Activated T-helper 1 cell treated with anti-CD3 and anti-CD28 coated beads, Interleukin-12 subunit alpha, Interleukin-12 subunit beta, Interleukin-2, Interleukin-4 antibody, amounts not matched to agents 30 ng/mL and 10 ng/mL and 1 ng/mL, durations not matched to agents 14 hours and 24 hours and 36 hours (primary cell): ENCODE measurements at regions not wholly inside any gene's neighbourhood (a gene's known extent, or its start where the extent isn't known, plus 50 kb on each side); places are given as distances from the start of the nearest gene placed in this dataset.
"Not testable (repeated sequence)": the region's sequence is repeated elsewhere in the genome, so short reads cannot be mapped to it uniquely, and the experiment has no call there.

Experiments
- DNase-seq: peaks from one replicate; pipeline ENCODE4 v3.0.0; 2021; ENCODE audit warnings: low spot score
- H3K27ac Mint-ChIP-seq: one replicate; pipeline ENCODE4 v1.8.0; 2021; ENCODE audit warnings: mild to moderate bottlenecking, mixed read lengths
- H3K27me3 Mint-ChIP-seq: one replicate; pipeline ENCODE4 v1.8.0; 2022; ENCODE audit warnings: mild to moderate bottlenecking, moderate library complexity, mixed read lengths; ENCODE audit not compliant: insufficient read depth
- H3K36me3 Mint-ChIP-seq: one replicate; pipeline ENCODE4 v1.8.0; 2021; ENCODE audit warnings: low read depth, mixed read lengths
- H3K4me1 Mint-ChIP-seq: one replicate; pipeline ENCODE4 v1.8.0; 2021; ENCODE audit warnings: low read depth, mixed read lengths
- H3K4me3 Mint-ChIP-seq: one replicate; pipeline ENCODE4 v1.8.0; 2021; ENCODE audit warnings: mild to moderate bottlenecking, moderate library complexity, mixed read lengths
- H3K9me3 Mint-ChIP-seq: one replicate; pipeline ENCODE4 v1.8.0; 2021; ENCODE audit warnings: mixed read lengths
- intact Hi-C: fragments of 100-400 bp; cut with micrococcal nuclease; formaldehyde crosslinking; loops from one replicate; pipeline ENCODE4 v1.15.1; 2024

- H3K27me3 Mint-ChIP-seq, result no peaks in the 10 kb centered on the region
- H3K4me3 Mint-ChIP-seq, result no peak overlapping the region
- H3K27ac Mint-ChIP-seq, result no peak overlapping the region
- H3K36me3 Mint-ChIP-seq, result no peaks in the 10 kb centered on the region
- no peaks in the 10 kb centered on the region for H3K4me1 Mint-ChIP-seq
- no peak for DNase-seq
- intact Hi-C loops, result no loop called here
- H3K9me3 Mint-ChIP-seq, result no peaks in the 10 kb centered on the region
Observed at GRCh38 chr6:134757911-134758361, 192.0 kb downstream of the ALDH8A1 start.

DNA sequence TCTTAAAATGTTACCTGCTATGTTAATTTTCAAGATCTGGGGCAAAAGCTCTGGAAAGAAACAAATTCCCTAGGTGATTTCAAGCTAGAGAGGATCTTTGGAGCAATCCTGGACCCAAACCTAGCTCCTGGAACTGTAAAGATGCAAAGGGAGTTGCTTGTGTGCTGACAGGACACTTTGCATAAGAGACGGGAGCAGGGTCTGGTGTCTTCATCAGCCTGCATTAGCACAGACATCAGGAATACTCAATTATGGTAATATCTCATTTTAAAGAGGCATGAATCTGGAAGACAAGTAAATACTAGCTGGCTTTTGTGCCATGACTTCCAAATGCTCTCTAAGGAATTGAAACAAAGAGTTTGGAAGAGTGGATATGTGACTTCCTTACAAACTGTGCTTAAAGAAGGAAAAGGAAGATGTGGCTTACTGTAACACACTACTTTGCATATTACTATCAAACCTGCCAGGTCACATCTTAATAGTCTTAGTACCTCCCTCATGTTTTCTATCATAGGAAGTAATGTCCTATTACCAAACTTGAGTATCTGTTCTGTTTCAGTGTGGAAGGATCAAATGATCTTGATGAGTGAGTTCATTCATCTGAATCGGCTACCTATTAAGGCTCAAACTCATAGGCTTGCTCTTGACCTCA is 193.4 kb downstream of the ALDH8A1 start:
- Mint-ChIP-seq H3K4me1 (no peaks in the 10 kb centered on the region), H3K9me3 (no peaks in the 10 kb centered on the region), H3K27me3 (peaks cover 2% of the 10 kb centered on the region), H3K4me3 (no peak overlapping the region), H3K36me3 (no peaks in the 10 kb centered on the region), H3K27ac (no peak overlapping the region)
- no peak for DNase-seq
- intact Hi-C loops, result no loop called here

- Mint-ChIP-seq H3K27ac (no peak overlapping the region), H3K27me3 (peaks cover 4% of the 10 kb centered on the region), H3K9me3 (no peaks in the 10 kb centered on the region), H3K4me3 (no peak overlapping the region), H3K4me1 (no peaks in the 10 kb centered on the region), H3K36me3 (no peaks in the 10 kb centered on the region)
- intact Hi-C loops, result no loop called here
- DNase-seq, result no peak
Observed at GRCh38 chr6:134754013-134754690, 195.7 kb downstream of the ALDH8A1 start.

DNA sequence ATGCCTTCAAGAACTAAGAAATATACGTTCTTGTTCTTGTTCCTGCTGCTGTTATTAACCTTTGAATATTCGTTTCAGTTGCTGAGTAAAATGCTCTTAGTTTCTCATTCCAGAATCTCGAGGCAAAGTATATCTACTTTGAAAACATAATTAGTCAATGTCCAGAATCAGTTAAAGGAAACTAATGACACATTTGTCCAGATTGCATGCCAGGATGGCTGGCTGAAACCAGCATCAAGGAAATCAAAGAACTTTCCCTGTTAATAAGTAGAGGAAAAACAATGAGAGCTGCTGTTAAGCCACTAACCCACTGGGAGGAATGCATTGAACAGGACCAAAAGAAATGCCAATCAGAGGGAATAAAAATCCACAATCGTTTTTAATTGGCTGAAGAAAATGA is 196.9 kb downstream of the ALDH8A1 start:
- no peaks in the 10 kb centered on the region for H3K9me3 Mint-ChIP-seq
- DNase-seq, result no peak

GRCh38 chr6:134752445-134752844 is 197.5 kb downstream of the ALDH8A1 start:
- Mint-ChIP-seq H3K4me1 (no peaks in the 10 kb centered on the region), H3K27me3 (peaks cover 4% of the 10 kb centered on the region), H3K36me3 (no peaks in the 10 kb centered on the region), H3K9me3 (no peaks in the 10 kb centered on the region), H3K27ac (no peak overlapping the region), H3K4me3 (no peak overlapping the region)
- DNase-seq, result no peak
- intact Hi-C loops, result no loop called here

More for the DNA sequence above, 196.9 kb downstream of the ALDH8A1 start:
- Mint-ChIP-seq H3K27ac (no peak overlapping the region), H3K36me3 (no peaks in the 10 kb centered on the region), H3K4me1 (no peaks in the 10 kb centered on the region), H3K27me3 (peaks cover 4% of the 10 kb centered on the region), H3K4me3 (no peak overlapping the region)
- intact Hi-C loops, result no loop called here

DNA sequence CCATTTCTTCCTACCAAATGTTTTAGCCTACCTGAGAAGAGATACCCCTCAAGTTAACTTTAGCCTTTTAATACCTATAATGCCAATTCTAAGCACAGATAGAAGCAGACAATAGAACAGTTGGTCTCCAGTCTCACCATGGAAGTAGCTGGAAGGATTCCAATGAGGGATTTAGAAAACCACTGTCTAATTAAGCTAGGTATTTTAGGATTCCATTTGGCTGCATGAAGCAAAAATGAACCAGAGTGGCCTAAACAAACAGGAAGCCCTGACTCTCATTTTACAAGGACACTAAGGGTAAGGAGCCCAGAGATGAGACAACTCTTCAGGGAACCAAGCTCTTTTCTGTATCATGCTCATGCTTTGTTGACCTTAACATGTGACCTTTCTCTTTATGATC is 199.2 kb downstream of the ALDH8A1 start:
- no peaks in the 10 kb centered on the region for H3K9me3 Mint-ChIP-seq
- intact Hi-C loops, result no loop called here
- no peak overlapping the region for H3K27ac Mint-ChIP-seq
- H3K4me1 Mint-ChIP-seq, result no peaks in the 10 kb centered on the region
- H3K4me3 Mint-ChIP-seq, result no peak overlapping the region
- H3K36me3 Mint-ChIP-seq, result no peaks in the 10 kb centered on the region
- peaks cover 4% of the 10 kb centered on the region for H3K27me3 Mint-ChIP-seq
- DNase-seq, result no peak

DNA sequence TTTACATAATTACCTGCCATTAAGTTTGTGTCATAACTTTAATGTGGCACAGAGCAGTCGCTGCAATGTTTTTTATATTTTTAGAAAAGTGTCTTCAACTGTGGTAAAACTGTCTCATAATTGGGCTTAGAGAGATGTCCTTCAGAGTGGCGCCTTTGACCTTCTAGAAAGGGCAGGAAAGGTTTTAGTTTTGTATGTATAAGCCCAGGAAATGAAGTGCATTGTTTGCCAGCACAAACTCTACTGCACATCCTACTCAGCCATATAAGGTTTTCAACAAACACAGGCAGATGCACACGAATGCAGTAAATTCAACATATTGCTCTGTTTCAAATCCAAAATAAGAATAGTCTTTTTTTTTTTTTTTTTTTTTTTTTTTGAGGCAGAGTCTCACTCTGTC is 201.4 kb downstream of the ALDH8A1 start:
- H3K4me1 Mint-ChIP-seq, result no peaks in the 10 kb centered on the region
- H3K27me3 Mint-ChIP-seq, result peaks cover 13% of the 10 kb centered on the region
- no peaks in the 10 kb centered on the region for H3K9me3 Mint-ChIP-seq
- intact Hi-C loops, result no loop called here
- H3K4me3 Mint-ChIP-seq, result no peak overlapping the region
- H3K36me3 Mint-ChIP-seq, result no peaks in the 10 kb centered on the region
- DNase-seq, result no peak
- no peak overlapping the region for H3K27ac Mint-ChIP-seq

DNA sequence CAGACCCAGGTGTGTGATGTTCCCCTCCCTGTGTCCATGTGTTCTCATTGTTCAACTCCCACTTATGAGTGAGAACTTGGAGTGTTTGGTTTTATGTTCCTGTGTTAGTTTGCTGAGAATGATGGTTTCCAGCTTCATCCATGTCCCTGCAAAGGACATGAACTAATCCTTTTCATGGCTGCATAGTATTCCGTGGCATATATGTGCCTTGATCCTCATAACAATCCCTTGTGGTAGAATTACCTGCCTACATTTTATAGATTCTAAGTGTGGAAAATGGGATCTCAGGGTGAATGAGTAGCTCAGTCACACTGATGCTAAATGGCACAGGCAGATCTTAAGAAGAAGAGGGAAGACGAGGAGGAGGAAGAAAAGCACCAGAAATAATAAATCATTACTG is 202.7 kb downstream of the ALDH8A1 start:
- H3K4me1 Mint-ChIP-seq, H3K9me3 Mint-ChIP-seq, H3K27ac Mint-ChIP-seq, H3K4me3 Mint-ChIP-seq, DNase-seq, H3K36me3 Mint-ChIP-seq, intact Hi-C loops: not testable (repeated sequence)
- H3K27me3 Mint-ChIP-seq, result peaks cover 13% of the 10 kb centered on the region

DNA sequence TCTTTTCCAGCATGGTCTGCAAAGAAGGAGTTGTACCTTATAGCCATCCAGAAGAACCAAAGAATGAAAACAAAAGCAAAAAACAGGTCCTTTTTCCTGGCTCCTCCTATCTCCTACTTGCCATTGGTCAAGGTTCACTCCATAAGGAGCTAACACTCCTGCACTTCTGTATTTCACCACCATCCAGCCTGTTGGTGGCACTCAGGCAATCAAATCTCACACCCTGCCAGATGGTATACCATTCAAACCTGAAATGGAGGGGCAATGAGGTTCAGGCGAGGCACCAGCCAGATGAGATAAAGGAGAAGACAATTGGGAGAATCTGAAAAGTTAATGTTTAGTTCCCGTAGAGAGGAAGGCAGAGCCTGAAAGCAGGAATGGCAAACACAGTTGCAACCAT is 203.8 kb downstream of the ALDH8A1 start:
- no peak overlapping the region for H3K27ac Mint-ChIP-seq
- H3K4me3 Mint-ChIP-seq, result no peak overlapping the region
- DNase-seq, result no peak
- H3K9me3 Mint-ChIP-seq, result no peaks in the 10 kb centered on the region
- no peaks in the 10 kb centered on the region for H3K36me3 Mint-ChIP-seq
- intact Hi-C loops, result no loop called here
- no peaks in the 10 kb centered on the region for H3K4me1 Mint-ChIP-seq
- peaks cover 12% of the 10 kb centered on the region for H3K27me3 Mint-ChIP-seq

DNA sequence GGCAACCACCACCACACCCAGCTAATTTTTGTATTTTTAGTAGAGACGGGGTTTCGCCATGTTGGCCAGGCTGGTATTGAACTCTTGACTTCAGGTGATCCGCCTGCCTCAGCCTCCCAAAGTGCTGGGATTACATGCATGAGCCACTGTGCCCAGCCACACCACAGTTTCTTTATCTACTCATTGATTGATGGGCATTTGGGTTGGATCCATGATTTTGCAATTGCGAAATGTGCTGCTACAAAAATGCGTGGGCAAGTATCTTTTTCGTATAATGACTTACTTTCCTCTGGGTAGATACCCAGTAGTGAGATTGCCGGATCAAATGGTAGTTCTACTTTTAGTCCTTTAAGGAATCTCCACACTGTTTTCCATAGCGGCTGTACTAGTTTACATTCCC is 204.7 kb downstream of the ALDH8A1 start:
- DNase-seq, H3K27ac Mint-ChIP-seq, H3K4me1 Mint-ChIP-seq, H3K4me3 Mint-ChIP-seq, H3K36me3 Mint-ChIP-seq, intact Hi-C loops, H3K9me3 Mint-ChIP-seq: not testable (repeated sequence)
- peaks cover 12% of the 10 kb centered on the region for H3K27me3 Mint-ChIP-seq

- DNase-seq, result no peak
- no peaks in the 10 kb centered on the region for H3K4me1 Mint-ChIP-seq
- no peak overlapping the region for H3K27ac Mint-ChIP-seq
- H3K27me3 Mint-ChIP-seq, result peaks cover 9% of the 10 kb centered on the region
- no peaks in the 10 kb centered on the region for H3K9me3 Mint-ChIP-seq
- H3K4me3 Mint-ChIP-seq, result no peak overlapping the region
- H3K36me3 Mint-ChIP-seq, result no peaks in the 10 kb centered on the region
- intact Hi-C loops, result no loop called here
Observed at GRCh38 chr6:134744301-134744700, 205.6 kb downstream of the ALDH8A1 start.

- no peak overlapping the region for H3K4me3 Mint-ChIP-seq
- intact Hi-C loops, result no loop called here
Observed at GRCh38 chr6:134741200-134741536, 208.7 kb downstream of the ALDH8A1 start.

GRCh38 chr6:134740473-134741199 is 209.3 kb downstream of the ALDH8A1 start:
- Mint-ChIP-seq H3K27me3 (peaks cover 14% of the 10 kb centered on the region), H3K9me3 (no peaks in the 10 kb centered on the region), H3K36me3 (no peaks in the 10 kb centered on the region), H3K4me1 (no peaks in the 10 kb centered on the region), H3K4me3 (no peak overlapping the region), H3K27ac (no peak overlapping the region)
- no peak for DNase-seq
- intact Hi-C loops, result no loop called here

More at GRCh38 chr6:134741200-134741536, 208.7 kb downstream of the ALDH8A1 start:
- Mint-ChIP-seq H3K27ac (no peak overlapping the region), H3K36me3 (no peaks in the 10 kb centered on the region), H3K27me3 (peaks cover 14% of the 10 kb centered on the region), H3K9me3 (no peaks in the 10 kb centered on the region), H3K4me1 (no peaks in the 10 kb centered on the region)
- no peak for DNase-seq
